Vagina (tissue), 2 donors: ENCODE measurements at regions not wholly inside any gene's neighbourhood (a gene's known extent, or its start where the extent isn't known, plus 50 kb on each side); places are given as distances from the start of the nearest gene placed in this dataset.

Source experiments
- DNase-seq, 2 donors: peaks; one replicate each; pipeline ENCODE4 v3.0.0-alpha.2; 2017; ENCODE audit errors: extremely low spot score in 2 of 2
- H3K27ac ChIP-seq: fragments of 200-600 bp; sonication (generic); one replicate; pipeline ENCODE4 v1.5.1; 2019
- H3K27me3 ChIP-seq: fragments of 200-600 bp; sonication (generic); one replicate; pipeline ENCODE4 v1.5.1; 2019
- H3K36me3 ChIP-seq, 2 donors: fragments of 200-600 bp; sonication (generic); one replicate each; pipeline ENCODE4 v1.5.1; 2017 to 2019
- H3K4me1 ChIP-seq: fragments of 200-600 bp; sonication (generic); one replicate; pipeline ENCODE4 v1.5.1; 2019
- H3K4me3 ChIP-seq, 2 donors: fragments of 200-600 bp; sonication (generic); 1 replicate in 1 of 2; 2 replicates in 1 of 2; pipeline ENCODE4 v1.5.1; 2016 to 2019
- H3K9me3 ChIP-seq: fragments of 200-600 bp; sonication (generic); one replicate; pipeline ENCODE4 v1.5.1; 2019
- POLR2A ChIP-seq, 2 donors: fragments of 450-650 bp; IDR thresholded peaks; one replicate each; pipeline ENCODE4 v1.6.1; 2017; ENCODE audit warnings: antibody characterized with exemption in 2 of 2, mild to moderate bottlenecking in 2 of 2, moderate library complexity in 2 of 2
- POLR2AphosphoS5 ChIP-seq, 2 donors: sonication (generic); formaldehyde crosslinking; IDR thresholded peaks; one replicate each; pipeline ENCODE4 v1.9.0; 2017; ENCODE audit warnings: antibody characterized with exemption in 2 of 2, mild to moderate bottlenecking in 2 of 2, low read depth in 1 of 2; ENCODE audit not compliant: insufficient read depth in 1 of 2
- intact Hi-C: fragments of 100-400 bp; cut with DNase I; formaldehyde crosslinking; loops from one replicate; pipeline ENCODE4 v1.15.1; 2023
- TF ChIP-seq, protein P1 (sequence below), 3 experiments: fragments of 450-650 bp in 2 of 3; fragments of 200-600 bp in 1 of 3; sonication (generic) in 1 of 3; IDR thresholded peaks; one replicate each; pipeline ENCODE4 v1.5.1; 2017 to 2019; ENCODE audit warnings: antibody characterized with exemption in 3 of 3, mild to moderate bottlenecking in 2 of 3, moderate library complexity in 2 of 3

DNA sequence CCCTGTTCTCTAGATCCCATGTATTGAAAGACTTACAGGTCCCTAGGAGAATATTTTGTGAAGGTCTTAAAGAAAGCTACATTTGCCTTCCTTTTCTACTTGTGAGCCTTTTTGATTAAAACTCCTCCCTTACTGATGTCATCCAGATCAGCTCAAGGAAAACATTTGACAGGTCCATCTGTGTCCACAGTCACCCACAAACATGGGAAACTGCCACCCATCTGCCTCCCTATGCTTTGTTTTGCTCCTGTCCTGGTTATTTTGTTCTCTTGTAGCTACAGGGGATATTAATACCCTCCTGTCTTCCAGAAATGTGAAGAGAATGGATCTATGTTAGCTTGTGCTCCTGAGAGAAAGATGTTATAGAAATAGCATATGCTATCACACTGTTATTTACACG lies 203.6 kb upstream of the GALNT5 start:
- Histone ChIP-seq H3K27ac (no peak overlapping the region), H3K36me3 (no peaks in the 10 kb centered on the region), H3K4me3 (no peak overlapping the region), H3K9me3 (no peaks in the 10 kb centered on the region), H3K27me3 (no peaks in the 10 kb centered on the region), H3K4me1 (no peaks in the 10 kb centered on the region)
- DNase-seq, result no peak
- intact Hi-C loops, result no loop called here
- no peak for TF ChIP-seq POLR2A (IDR thresholded peaks at IDR 0.05)
- no peak for TF ChIP-seq POLR2AphosphoS5 (IDR thresholded peaks at IDR 0.05; ENCODE audit: insufficient read depth in 1 of 2, low read depth in 1 of 2)
- TF ChIP-seq, protein P1, sequence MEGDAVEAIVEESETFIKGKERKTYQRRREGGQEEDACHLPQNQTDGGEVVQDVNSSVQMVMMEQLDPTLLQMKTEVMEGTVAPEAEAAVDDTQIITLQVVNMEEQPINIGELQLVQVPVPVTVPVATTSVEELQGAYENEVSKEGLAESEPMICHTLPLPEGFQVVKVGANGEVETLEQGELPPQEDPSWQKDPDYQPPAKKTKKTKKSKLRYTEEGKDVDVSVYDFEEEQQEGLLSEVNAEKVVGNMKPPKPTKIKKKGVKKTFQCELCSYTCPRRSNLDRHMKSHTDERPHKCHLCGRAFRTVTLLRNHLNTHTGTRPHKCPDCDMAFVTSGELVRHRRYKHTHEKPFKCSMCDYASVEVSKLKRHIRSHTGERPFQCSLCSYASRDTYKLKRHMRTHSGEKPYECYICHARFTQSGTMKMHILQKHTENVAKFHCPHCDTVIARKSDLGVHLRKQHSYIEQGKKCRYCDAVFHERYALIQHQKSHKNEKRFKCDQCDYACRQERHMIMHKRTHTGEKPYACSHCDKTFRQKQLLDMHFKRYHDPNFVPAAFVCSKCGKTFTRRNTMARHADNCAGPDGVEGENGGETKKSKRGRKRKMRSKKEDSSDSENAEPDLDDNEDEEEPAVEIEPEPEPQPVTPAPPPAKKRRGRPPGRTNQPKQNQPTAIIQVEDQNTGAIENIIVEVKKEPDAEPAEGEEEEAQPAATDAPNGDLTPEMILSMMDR (IDR thresholded peaks at IDR 0.05), result no peak

DNA sequence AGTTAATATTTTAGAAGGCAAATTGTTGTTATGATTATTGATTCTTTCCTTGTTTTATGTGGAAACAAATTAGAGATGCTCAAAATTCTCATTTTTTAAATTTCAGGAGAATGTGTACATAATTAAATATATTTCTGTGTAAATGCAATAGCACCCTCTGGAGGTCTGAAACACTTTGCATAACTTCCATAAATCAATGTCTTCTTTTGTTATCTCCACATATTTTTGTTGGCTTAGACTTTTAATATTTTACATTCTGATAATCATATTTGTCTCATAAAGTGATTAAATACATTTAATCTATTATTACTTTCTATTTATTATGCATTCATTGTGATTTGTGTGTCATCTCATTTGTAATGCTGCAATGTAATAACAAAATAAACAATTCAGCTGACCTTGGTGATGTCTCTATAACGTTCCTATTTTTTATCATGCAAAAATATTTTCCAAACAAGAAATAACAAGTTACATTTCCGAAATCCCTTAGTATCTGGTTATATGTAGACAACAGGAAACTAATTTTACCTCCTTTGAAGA lies 201.8 kb upstream of the GALNT5 start:
- TF ChIP-seq, protein P1 (IDR thresholded peaks at IDR 0.05), result peak in 2 of 3 experiments; percentile 8 to 14
- TF ChIP-seq POLR2AphosphoS5 (IDR thresholded peaks at IDR 0.05; ENCODE audit: insufficient read depth in 1 of 2, low read depth in 1 of 2) (no peak), POLR2A (IDR thresholded peaks at IDR 0.05) (no peak)
- intact Hi-C loops, result no loop called here

GRCh38 chr2:157056200-157056676 lies 201.3 kb upstream of the GALNT5 start:
- no peaks in the 10 kb centered on the region for H3K4me1 ChIP-seq
- H3K27me3 ChIP-seq, result no peaks in the 10 kb centered on the region
- intact Hi-C loops, result no loop called here
- H3K36me3 ChIP-seq, result no peaks in the 10 kb centered on the region
- TF ChIP-seq, protein P1 (IDR thresholded peaks at IDR 0.05), result no peak
- TF ChIP-seq POLR2AphosphoS5 (IDR thresholded peaks at IDR 0.05; ENCODE audit: insufficient read depth in 1 of 2, low read depth in 1 of 2) (no peak), POLR2A (IDR thresholded peaks at IDR 0.05) (no peak)
- no peak for DNase-seq
- no peak overlapping the region for H3K4me3 ChIP-seq
- no peak overlapping the region for H3K27ac ChIP-seq
- H3K9me3 ChIP-seq, result no peaks in the 10 kb centered on the region

More for the DNA sequence above, 201.8 kb upstream of the GALNT5 start:
- no peak for DNase-seq
- H3K27ac ChIP-seq, result no peak overlapping the region
- no peaks in the 10 kb centered on the region for H3K36me3 ChIP-seq
- H3K9me3 ChIP-seq, result no peaks in the 10 kb centered on the region
- no peaks in the 10 kb centered on the region for H3K4me1 ChIP-seq
- no peaks in the 10 kb centered on the region for H3K27me3 ChIP-seq
- no peak overlapping the region for H3K4me3 ChIP-seq

DNA sequence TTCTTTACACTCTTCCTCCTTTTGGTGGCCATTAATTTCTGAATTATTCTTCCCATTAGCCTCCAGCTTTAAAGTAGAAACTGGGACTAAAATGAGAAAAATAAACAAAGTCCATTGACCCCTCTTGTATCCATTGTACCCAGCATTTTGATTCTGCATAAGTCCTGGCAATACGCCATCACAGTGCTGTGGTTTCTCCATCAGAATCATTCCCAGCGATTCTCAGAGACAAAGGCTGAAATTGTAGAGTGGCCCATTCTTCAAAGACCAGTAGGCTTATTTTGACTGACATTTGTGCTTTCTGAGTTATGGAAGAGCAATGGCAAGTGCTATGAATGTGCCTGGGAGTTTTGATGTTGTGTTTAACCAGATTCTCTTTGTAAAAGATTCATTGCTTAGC lies 199.3 kb upstream of the GALNT5 start:
- Histone ChIP-seq H3K4me3 (no peak overlapping the region), H3K27ac (no peak overlapping the region), H3K9me3 (no peaks in the 10 kb centered on the region), H3K27me3 (no peaks in the 10 kb centered on the region), H3K4me1 (no peaks in the 10 kb centered on the region), H3K36me3 (no peaks in the 10 kb centered on the region)
- intact Hi-C loops, result no loop called here
- no peak for DNase-seq
- TF ChIP-seq POLR2A (IDR thresholded peaks at IDR 0.05) (no peak), POLR2AphosphoS5 (IDR thresholded peaks at IDR 0.05; ENCODE audit: insufficient read depth in 1 of 2, low read depth in 1 of 2) (no peak)
- TF ChIP-seq, protein P1 (IDR thresholded peaks at IDR 0.05), result no peak

GRCh38 chr2:157059036-157059435 lies 198.5 kb upstream of the GALNT5 start:
- TF ChIP-seq POLR2A (IDR thresholded peaks at IDR 0.05), result no peak
- TF ChIP-seq POLR2AphosphoS5 (IDR thresholded peaks at IDR 0.05; ENCODE audit: insufficient read depth in 1 of 2, low read depth in 1 of 2), result no peak
- TF ChIP-seq, protein P1 (IDR thresholded peaks at IDR 0.05), result no peak
- Histone ChIP-seq H3K9me3 (no peaks in the 10 kb centered on the region), H3K4me1 (no peaks in the 10 kb centered on the region), H3K4me3 (no peak overlapping the region), H3K27ac (no peak overlapping the region), H3K36me3 (no peaks in the 10 kb centered on the region), H3K27me3 (no peaks in the 10 kb centered on the region)
- intact Hi-C loops, result no loop called here
- no peak for DNase-seq
